ENCODE measurements at regions not wholly inside any gene's neighbourhood (a gene's known extent, or its start where the extent isn't known, plus 50 kb on each side); places are given as distances from the start of the nearest gene placed in this dataset.

DNA sequence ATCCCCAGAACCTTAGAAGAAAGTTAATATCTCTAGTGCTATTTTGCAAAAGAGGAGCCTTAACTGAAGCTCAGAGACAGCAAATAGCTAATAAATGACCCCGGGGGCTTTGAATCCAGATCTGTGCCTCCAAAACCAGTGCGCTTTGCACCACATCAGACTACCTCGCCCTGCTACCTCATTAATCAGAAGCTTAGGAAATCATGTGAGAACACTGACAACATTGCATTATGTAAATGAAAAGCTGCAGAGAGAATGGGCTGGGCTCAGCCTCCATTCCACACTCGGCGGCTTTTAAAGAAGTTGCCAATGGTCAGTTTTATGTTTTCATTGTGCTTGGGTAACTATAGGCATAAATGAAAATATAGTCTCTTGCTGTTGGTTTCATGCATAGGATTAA is 54.0 kb upstream of the STMND1 start:
- Histone ChIP-seq H2AFZ (ENCODE audit: low read length) (no peak overlapping the region), H3K27me3 (ENCODE audit: low read length) (no peaks in the 10 kb centered on the region), H3K9me3 (ENCODE audit: low read length) (no peaks in the 10 kb centered on the region), H3K4me1 (ENCODE audit: low read length) (no peaks in the 10 kb centered on the region), H3K36me3 (ENCODE audit: insufficient read depth, low read length) (no peaks in the 10 kb centered on the region), H4K20me1 (ENCODE audit: insufficient read depth, low read depth, low read length) (no peaks in the 10 kb centered on the region), H3K9me2 (replicated peaks; ENCODE audit: insufficient read depth, low read length) (no peaks in the 10 kb centered on the region), H3K4me2 (ENCODE audit: low read depth, low read length, poor library complexity, severe bottlenecking) (no peak overlapping the region), H3K9ac (ENCODE audit: low read length) (no peak overlapping the region), H3K27ac (ENCODE audit: low read length) (no peak overlapping the region), H3K79me2 (ENCODE audit: low read length) (no peaks in the 10 kb centered on the region), H3K4me3 (ENCODE audit: low read length) (no peak overlapping the region)
- DNase-seq, result no peak

DNA sequence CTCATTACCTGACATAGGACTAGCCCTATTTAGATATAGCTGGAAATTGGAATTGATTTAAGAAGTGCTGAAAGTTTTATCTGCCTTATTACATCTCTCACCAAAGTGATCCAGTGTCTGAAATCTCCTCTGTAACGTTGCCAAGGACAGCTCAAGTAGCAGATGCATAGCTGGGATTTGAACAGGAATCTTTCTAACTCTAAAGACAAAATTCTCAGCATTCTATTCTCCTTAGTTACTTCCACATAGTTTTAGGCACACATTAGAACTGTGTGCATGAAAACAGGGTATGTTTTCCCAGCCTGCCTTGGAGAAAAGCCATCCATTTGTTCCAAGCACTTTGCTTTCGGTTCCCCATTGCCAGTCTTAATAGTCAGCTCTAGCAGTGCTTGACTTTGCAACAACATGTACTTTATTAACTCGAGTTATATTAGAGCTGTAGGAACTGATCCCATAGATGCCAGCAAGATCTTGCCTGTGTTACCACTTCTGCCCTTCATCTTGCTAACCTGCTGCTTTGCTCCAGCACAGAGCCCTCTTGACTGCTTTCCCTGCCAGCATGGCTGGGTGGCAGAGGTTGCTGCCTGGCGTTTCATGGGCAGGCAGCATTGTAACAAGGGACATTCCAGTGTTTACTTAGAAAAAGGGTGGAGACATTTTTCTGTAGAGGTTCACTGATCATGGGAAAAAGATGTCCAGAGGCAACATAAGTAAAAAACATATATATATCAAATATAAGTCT is 56.1 kb upstream of the STMND1 start:
- DNase-seq, result no peak
- Histone ChIP-seq H3K9me2 (replicated peaks; ENCODE audit: insufficient read depth, low read length) (no peaks in the 10 kb centered on the region), H3K27ac (ENCODE audit: low read length) (no peak overlapping the region)

DNA sequence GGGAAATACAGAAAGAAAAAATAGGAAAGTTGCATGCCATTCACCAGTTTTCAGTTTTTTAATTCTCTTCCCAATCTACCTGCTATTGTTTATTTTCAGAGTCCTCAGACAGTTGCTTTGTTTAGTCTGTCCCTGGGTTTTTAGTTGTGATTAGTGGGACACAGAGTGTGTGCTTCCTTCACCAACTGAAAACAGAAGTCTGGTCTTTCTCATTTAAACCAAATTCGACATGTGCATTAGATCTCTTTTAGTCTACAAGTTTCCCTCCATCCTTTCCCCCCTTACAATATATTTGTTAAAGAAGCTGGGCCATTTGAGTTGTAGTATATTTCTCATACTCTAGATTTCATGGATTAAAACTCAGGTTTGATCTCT is 58.7 kb upstream of the STMND1 start:
- Histone ChIP-seq H3K9ac (ENCODE audit: low read length) (no peak overlapping the region), H3K27ac (ENCODE audit: low read length) (no peak overlapping the region), H3K9me3 (ENCODE audit: low read length) (no peaks in the 10 kb centered on the region), H2AFZ (ENCODE audit: low read length) (no peak overlapping the region), H4K20me1 (ENCODE audit: insufficient read depth, low read depth, low read length) (no peaks in the 10 kb centered on the region), H3K27me3 (ENCODE audit: low read length) (no peaks in the 10 kb centered on the region), H3K9me2 (replicated peaks; ENCODE audit: insufficient read depth, low read length) (no peaks in the 10 kb centered on the region), H3K4me1 (ENCODE audit: low read length) (no peaks in the 10 kb centered on the region), H3K36me3 (ENCODE audit: insufficient read depth, low read length) (no peaks in the 10 kb centered on the region), H3K4me2 (ENCODE audit: low read depth, low read length, poor library complexity, severe bottlenecking) (no peak overlapping the region), H3K4me3 (ENCODE audit: low read length) (no peak overlapping the region), H3K79me2 (ENCODE audit: low read length) (no peaks in the 10 kb centered on the region)
- no peak for DNase-seq

More for the DNA sequence above, 56.1 kb upstream of the STMND1 start:
- H2AFZ ChIP-seq (ENCODE audit: low read length), result no peak overlapping the region
- H3K27me3 ChIP-seq (ENCODE audit: low read length), result no peaks in the 10 kb centered on the region
- H3K4me2 ChIP-seq (ENCODE audit: low read depth, low read length, poor library complexity, severe bottlenecking), result no peak overlapping the region
- H3K79me2 ChIP-seq (ENCODE audit: low read length), result no peaks in the 10 kb centered on the region
- no peak overlapping the region for H3K9ac ChIP-seq (ENCODE audit: low read length)
- no peak overlapping the region for H3K4me3 ChIP-seq (ENCODE audit: low read length)
- H3K36me3 ChIP-seq (ENCODE audit: insufficient read depth, low read length), result no peaks in the 10 kb centered on the region
- no peaks in the 10 kb centered on the region for H3K9me3 ChIP-seq (ENCODE audit: low read length)
- H3K4me1 ChIP-seq (ENCODE audit: low read length), result no peaks in the 10 kb centered on the region
- no peaks in the 10 kb centered on the region for H4K20me1 ChIP-seq (ENCODE audit: insufficient read depth, low read depth, low read length)

DNA sequence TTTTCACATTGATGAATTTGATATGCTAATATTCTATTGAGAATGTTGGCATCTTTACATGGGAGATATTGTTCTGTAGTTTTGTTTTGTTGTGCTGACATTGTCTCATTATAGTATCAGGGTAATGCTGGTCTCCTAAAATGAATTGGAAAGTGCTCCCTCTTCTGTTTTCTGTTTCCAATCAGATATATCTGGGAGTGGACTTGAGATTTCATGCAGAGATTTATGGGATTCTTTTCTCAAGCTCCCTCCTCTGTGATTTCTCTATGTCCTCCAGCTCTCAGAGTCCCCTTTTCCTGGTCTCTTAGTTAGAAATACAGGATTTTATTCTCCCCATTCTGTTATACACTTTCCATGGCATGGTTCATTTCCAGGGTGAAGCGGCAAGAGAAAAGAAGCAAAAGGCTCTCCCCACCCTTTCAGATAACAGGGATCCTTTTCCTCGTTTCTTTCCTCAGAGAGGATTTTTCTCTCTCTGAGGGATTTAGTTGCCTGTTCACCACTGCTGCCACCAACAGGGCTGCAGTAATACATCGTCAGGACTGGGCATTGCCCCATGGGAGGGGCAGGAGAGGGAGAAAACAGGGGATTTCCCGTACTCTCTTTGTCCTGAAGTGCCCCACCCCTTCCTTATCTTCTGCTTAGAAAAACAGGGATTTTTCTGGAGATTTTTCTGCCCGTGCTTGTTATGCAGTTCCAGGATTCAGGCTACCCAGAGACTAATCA is 59.3 kb upstream of the STMND1 start:
- no peaks in the 10 kb centered on the region for H3K27me3 ChIP-seq (ENCODE audit: low read length)
- no peak for DNase-seq
- no peaks in the 10 kb centered on the region for H3K79me2 ChIP-seq (ENCODE audit: low read length)
- no peaks in the 10 kb centered on the region for H3K9me3 ChIP-seq (ENCODE audit: low read length)
- no peak overlapping the region for H3K27ac ChIP-seq (ENCODE audit: low read length)
- no peaks in the 10 kb centered on the region for H3K4me1 ChIP-seq (ENCODE audit: low read length)
- H3K4me3 ChIP-seq (ENCODE audit: low read length), result no peak overlapping the region
- no peak overlapping the region for H2AFZ ChIP-seq (ENCODE audit: low read length)
- H4K20me1 ChIP-seq (ENCODE audit: insufficient read depth, low read depth, low read length), result no peaks in the 10 kb centered on the region
- no peak overlapping the region for H3K4me2 ChIP-seq (ENCODE audit: low read depth, low read length, poor library complexity, severe bottlenecking)
- no peaks in the 10 kb centered on the region for H3K36me3 ChIP-seq (ENCODE audit: insufficient read depth, low read length)
- no peaks in the 10 kb centered on the region for H3K9me2 ChIP-seq (replicated peaks; ENCODE audit: insufficient read depth, low read length)
- H3K9ac ChIP-seq (ENCODE audit: low read length), result no peak overlapping the region

DNA sequence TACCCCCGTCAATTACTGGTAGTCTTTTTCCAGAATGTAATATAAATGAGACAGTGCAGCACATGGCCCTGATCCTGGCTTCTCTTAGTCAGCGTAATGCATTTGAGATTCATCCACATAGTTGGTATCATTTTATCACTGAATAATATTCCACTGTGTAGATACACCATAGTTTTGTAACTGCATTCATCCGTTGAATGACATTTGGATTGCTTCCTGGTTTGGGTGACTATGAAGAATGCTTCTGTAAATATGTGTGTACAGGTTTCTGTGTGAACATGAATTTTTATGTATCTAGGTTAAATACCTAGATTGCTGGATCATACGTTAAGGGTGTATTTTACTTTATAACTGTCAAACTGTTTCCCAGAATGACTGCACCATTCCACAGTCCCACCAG is 62.6 kb upstream of the STMND1 start:
- Histone ChIP-seq H3K9me3 (ENCODE audit: low read length) (no peaks in the 10 kb centered on the region), H3K4me1 (ENCODE audit: low read length) (no peaks in the 10 kb centered on the region), H2AFZ (ENCODE audit: low read length) (no peak overlapping the region), H3K9me2 (replicated peaks; ENCODE audit: insufficient read depth, low read length) (no peaks in the 10 kb centered on the region), H3K9ac (ENCODE audit: low read length) (no peak overlapping the region), H3K79me2 (ENCODE audit: low read length) (no peaks in the 10 kb centered on the region), H3K27me3 (ENCODE audit: low read length) (no peaks in the 10 kb centered on the region), H3K4me2 (ENCODE audit: low read depth, low read length, poor library complexity, severe bottlenecking) (no peak overlapping the region), H4K20me1 (ENCODE audit: insufficient read depth, low read depth, low read length) (no peaks in the 10 kb centered on the region), H3K27ac (ENCODE audit: low read length) (no peak overlapping the region), H3K4me3 (ENCODE audit: low read length) (no peak overlapping the region), H3K36me3 (ENCODE audit: insufficient read depth, low read length) (no peaks in the 10 kb centered on the region)
- DNase-seq, result no peak

DNA sequence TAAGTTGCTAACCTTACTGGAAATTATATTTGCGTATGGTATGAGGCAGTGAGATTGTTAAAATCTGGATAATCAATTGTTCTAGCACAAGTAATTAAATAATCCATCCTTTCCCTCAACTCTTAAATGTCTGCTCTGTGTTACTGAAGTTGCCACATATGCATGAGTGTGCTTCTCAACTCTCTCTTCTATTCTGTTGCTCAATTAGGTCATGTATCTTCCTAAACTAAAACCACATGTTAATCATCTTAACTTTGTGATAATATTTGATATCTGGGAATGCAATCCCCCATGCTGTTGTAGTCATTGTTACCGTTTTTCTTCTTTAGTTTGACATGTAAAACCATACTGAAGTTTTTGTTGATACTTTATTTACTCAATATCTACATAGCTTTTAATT is 63.5 kb upstream of the STMND1 start:
- Histone ChIP-seq H3K27ac (ENCODE audit: low read length) (no peak overlapping the region), H4K20me1 (ENCODE audit: insufficient read depth, low read depth, low read length) (no peaks in the 10 kb centered on the region), H3K9me2 (replicated peaks; ENCODE audit: insufficient read depth, low read length) (no peaks in the 10 kb centered on the region), H3K36me3 (ENCODE audit: insufficient read depth, low read length) (no peaks in the 10 kb centered on the region), H3K4me2 (ENCODE audit: low read depth, low read length, poor library complexity, severe bottlenecking) (no peak overlapping the region), H3K4me3 (ENCODE audit: low read length) (no peak overlapping the region), H2AFZ (ENCODE audit: low read length) (no peak overlapping the region), H3K4me1 (ENCODE audit: low read length) (no peaks in the 10 kb centered on the region), H3K79me2 (ENCODE audit: low read length) (no peaks in the 10 kb centered on the region), H3K9me3 (ENCODE audit: low read length) (no peaks in the 10 kb centered on the region), H3K9ac (ENCODE audit: low read length) (no peak overlapping the region), H3K27me3 (ENCODE audit: low read length) (no peaks in the 10 kb centered on the region)
- DNase-seq, result no peak

DNA sequence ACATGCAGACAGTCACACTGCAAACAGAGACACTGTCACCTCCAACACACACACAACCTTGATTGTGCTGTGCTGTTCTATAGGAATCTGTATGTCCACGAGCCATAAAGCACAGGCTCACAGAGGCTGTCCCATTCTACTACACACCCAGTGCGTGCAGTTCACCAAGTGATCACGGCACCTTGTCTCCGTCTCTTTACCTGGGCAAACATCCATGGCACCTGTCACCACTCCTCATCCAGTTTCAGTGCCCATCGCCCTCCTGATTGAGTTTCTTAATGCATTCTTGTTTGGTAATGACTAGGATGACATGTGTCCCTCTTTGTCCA is 65.8 kb upstream of the STMND1 start:
- H3K4me3 ChIP-seq (ENCODE audit: low read length), result no peak overlapping the region
- H3K9ac ChIP-seq (ENCODE audit: low read length), result no peak overlapping the region
- H3K36me3 ChIP-seq (ENCODE audit: insufficient read depth, low read length), result no peaks in the 10 kb centered on the region
- no peaks in the 10 kb centered on the region for H3K79me2 ChIP-seq (ENCODE audit: low read length)
- no peaks in the 10 kb centered on the region for H4K20me1 ChIP-seq (ENCODE audit: insufficient read depth, low read depth, low read length)
- no peak for DNase-seq
- no peaks in the 10 kb centered on the region for H3K9me3 ChIP-seq (ENCODE audit: low read length)
- no peaks in the 10 kb centered on the region for H3K4me1 ChIP-seq (ENCODE audit: low read length)
- no peak overlapping the region for H3K27ac ChIP-seq (ENCODE audit: low read length)
- H2AFZ ChIP-seq (ENCODE audit: low read length), result no peak overlapping the region
- no peaks in the 10 kb centered on the region for H3K9me2 ChIP-seq (replicated peaks; ENCODE audit: insufficient read depth, low read length)
- H3K4me2 ChIP-seq (ENCODE audit: low read depth, low read length, poor library complexity, severe bottlenecking), result no peak overlapping the region
- no peaks in the 10 kb centered on the region for H3K27me3 ChIP-seq (ENCODE audit: low read length)

DNA sequence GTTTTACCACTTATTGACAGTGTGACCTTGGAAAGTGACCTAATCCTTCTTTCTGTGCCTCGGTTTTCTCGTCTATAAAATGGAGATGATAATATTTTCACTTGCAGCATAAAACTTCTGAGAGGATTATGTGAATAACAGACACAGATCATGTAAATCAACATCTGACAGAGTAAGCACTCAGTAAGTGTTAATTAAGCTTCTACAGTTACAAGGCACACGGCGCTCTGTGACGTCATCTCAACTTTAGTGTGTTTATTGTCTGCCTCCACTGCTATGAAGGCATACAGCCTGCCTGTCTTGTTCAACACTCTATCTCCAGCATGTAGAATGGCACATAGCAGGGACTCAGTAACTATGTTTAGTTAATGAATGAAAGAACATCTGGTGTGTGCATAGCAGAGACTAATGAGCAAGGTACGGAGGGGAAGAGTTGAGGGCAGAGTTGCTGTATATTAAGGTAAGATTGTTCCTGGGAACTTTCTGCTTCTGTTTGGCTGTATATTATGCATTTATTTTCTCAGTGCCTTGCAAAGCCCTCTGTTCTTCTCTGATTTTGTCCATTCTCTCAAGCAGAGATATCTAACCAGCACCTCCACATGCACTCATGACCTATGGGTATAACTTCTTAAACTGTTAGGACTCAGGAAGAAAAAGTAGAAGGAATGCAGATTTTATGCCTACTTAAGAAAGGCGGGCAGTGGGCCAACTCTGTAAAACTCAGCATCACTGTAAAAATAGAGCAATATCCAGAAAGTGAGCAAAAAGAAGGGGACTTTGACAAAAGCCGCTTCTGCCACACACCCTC is 66.4 kb upstream of the STMND1 start:
- Histone ChIP-seq H3K9me3 (ENCODE audit: low read length) (no peaks in the 10 kb centered on the region), H3K4me2 (ENCODE audit: low read depth, low read length, poor library complexity, severe bottlenecking) (no peak overlapping the region), H2AFZ (ENCODE audit: low read length) (no peak overlapping the region), H4K20me1 (ENCODE audit: insufficient read depth, low read depth, low read length) (no peaks in the 10 kb centered on the region), H3K27ac (ENCODE audit: low read length) (no peak overlapping the region), H3K27me3 (ENCODE audit: low read length) (no peaks in the 10 kb centered on the region), H3K9me2 (replicated peaks; ENCODE audit: insufficient read depth, low read length) (no peaks in the 10 kb centered on the region), H3K4me1 (ENCODE audit: low read length) (no peaks in the 10 kb centered on the region), H3K79me2 (ENCODE audit: low read length) (no peaks in the 10 kb centered on the region), H3K9ac (ENCODE audit: low read length) (no peak overlapping the region), H3K36me3 (ENCODE audit: insufficient read depth, low read length) (no peaks in the 10 kb centered on the region), H3K4me3 (ENCODE audit: low read length) (no peak overlapping the region)
- DNase-seq, result no peak

All from Karpas-422 (cell line).